Islet of Langerhans (tissue), 1 donor: ENCODE measurements at regions not wholly inside any gene's neighbourhood (a gene's known extent, or its start where the extent isn't known, plus 50 kb on each side); places are given as distances from the start of the nearest gene placed in this dataset.
"Not testable (repeated sequence)": the region's sequence is repeated elsewhere in the genome, so short reads cannot be mapped to it uniquely, and the experiment has no call there.

Experiments used
- FAIRE-seq: peaks from one replicate; lab custom pipeline; 2011; peaks lifted over from hg19 to GRCh38; lab: Jason Lieb, UNC

DNA sequence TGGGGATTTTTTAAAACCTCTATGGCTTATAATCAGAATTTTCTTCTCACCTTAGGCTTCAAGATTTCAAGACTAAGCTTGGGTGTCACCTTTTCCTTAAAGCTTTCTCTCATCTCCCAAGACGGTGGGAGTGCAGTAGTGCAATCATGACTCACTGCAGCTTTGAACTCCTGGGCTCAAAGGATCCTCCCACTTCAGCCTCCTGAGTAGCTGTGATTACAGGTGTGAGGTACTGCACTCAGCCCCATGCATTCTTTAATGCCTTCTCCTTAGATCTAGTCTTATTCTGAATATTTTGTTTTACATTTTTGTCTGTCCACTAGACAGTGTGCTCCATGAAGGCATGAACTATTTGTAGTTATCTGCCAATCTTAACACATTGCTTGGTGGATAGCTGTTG lies 55.7 kb upstream of the FAT3 start:
- no peak for FAIRE-seq

GRCh38 chr11:92167571-92167970 lies 57.0 kb upstream of the FAT3 start:
- FAIRE-seq = no peak

GRCh38 chr11:92166335-92166734 lies 58.3 kb upstream of the FAT3 start:
- no peak for FAIRE-seq

DNA sequence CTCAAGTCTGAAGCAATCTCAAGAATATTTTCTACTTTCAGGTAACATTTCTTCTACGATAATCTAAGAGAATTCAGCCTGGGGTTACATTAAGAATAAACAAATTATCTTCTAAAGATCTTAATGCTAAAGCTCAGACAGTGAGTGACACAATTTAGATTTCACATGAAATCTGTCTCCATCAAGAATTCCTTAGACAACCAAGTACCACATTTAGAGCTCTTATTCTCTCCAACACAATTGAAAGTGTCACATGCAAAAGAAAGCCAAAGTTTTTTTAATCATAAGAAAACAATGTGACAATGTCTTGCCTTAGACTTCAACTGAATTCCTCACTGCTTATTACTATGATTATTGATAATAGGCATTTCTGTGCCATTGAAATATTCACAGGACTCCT lies 60.7 kb upstream of the FAT3 start:
- no peak for FAIRE-seq

DNA sequence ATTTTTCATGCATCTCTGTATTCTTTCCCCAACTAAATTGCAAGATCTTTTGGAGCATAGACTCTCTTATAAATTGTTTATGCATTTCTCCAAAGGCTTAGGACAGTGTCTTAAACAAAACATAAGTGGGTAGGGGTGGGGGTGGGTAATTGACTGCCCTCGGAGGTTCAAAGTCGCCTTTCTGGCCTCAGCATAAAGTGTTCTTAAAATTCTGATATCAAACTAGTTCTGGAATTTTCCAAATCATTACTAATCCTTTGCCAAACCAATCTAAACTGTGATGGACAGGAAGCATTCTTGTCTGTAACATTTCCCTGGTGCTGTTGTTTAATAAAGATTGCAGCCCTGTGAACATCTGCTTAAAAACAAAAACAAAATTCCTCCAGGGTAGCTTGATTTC lies 61.8 kb upstream of the FAT3 start:
- no peak for FAIRE-seq

GRCh38 chr11:92159931-92160330 lies 64.7 kb upstream of the FAT3 start:
- no peak for FAIRE-seq

- FAIRE-seq = not testable (repeated sequence)
Observed at GRCh38 chr11:92157390-92157789, 67.2 kb upstream of the FAT3 start.

DNA sequence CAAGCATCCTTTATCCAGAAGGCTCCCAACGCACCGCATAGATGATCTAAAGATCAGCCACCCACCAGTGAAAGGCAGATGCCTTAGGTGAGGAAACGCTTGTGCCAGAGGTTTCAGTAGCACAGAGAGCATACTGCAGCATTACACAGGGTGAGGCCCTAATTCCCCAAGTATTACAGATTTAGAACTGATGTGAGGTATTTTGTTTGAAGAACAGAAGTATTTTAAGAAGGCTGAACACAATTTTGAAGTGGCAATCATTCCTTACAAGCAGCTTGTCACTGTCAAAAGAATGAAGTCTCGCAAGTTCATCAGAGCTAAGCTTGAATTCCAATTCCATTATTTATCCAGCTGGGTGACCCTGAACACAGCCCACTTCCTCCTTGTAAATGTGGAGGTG lies 70.0 kb upstream of the FAT3 start:
- FAIRE-seq = no peak

DNA sequence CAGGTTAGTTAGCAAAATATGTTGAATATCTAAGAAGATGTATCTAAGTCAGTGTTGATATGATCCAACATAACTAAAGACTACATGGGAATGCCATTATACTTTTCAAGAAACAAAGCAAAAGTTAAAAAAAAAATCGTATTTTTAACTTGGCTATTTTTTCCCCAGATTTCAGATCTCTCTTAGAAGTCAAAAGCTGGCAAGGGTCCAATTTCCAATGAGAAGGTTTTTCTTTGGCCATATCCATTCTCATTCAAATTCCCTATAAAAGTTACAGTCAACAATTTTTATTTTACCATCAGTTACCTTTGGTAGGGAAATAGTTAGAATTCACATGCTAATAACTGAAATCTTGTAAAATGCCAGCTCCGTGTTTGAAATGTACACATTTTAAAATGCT lies 70.5 kb upstream of the FAT3 start:
- no peak for FAIRE-seq

- FAIRE-seq = no peak
Observed at GRCh38 chr11:92153542-92153941, 71.1 kb upstream of the FAT3 start.

DNA sequence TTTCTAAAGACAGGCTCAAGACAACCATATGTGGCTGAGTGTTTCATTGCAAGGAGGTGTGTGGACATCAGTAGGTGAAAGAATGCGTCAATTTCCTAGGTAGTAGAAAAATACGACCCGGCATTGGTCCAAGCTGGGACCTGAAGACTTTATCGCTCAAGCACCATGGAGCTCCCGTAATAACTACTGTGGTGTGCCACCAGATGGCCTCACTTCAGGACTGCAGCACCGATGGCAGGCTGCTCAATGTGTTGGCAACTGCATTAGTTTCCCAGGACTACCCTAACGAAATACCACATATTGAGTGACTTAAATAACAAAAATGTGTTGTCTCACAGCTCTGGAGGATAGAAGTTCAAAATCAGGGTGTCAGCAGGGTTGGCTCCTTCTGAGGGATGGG lies 72.4 kb upstream of the FAT3 start:
- no peak for FAIRE-seq

DNA sequence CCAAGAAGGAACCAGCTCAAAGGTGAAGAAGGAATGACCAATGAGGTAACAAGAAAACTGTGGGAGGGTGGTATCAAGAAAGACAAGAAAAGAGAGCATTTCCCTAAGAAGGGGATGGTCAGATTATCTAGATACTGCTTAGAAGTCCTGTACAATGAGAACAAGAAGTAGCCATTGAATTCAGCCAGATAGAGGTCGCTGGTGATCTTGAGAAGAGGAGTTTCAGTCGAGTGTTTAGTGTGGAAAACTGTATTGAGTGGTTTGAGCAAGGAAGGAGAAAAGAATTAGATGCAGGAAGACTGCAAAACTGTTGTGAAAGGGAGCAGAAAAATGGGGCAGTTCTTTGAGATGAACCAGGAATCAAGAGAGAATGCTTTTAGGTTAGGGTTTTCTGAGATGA lies 74.6 kb upstream of the FAT3 start:
- no peak for FAIRE-seq

- FAIRE-seq = no peak
Observed at GRCh38 chr11:92141725-92142124, 82.9 kb upstream of the FAT3 start.

GRCh38 chr11:92141159-92141558 lies 83.5 kb upstream of the FAT3 start:
- FAIRE-seq = no peak

GRCh38 chr11:92140021-92140420 lies 84.6 kb upstream of the FAT3 start:
- FAIRE-seq = no peak

DNA sequence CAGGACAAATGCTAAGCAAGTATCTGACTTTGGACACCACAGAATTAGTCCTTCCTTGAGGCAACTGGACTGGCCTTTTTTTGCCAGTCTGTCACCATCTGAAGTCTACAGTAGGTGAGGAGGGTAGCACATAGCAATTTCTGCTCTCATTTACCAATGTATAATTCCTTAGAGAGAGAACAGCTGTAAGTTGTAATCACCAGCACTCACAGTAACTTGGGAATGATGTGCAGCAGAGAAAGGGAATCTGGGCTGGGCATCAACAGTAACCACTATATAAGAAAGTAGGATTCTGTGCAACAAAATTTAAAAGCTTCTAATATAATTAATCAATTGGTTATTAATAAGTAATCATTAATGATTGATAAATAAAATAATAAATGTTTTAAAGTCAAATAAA lies 86.3 kb upstream of the FAT3 start:
- FAIRE-seq = no peak

DNA sequence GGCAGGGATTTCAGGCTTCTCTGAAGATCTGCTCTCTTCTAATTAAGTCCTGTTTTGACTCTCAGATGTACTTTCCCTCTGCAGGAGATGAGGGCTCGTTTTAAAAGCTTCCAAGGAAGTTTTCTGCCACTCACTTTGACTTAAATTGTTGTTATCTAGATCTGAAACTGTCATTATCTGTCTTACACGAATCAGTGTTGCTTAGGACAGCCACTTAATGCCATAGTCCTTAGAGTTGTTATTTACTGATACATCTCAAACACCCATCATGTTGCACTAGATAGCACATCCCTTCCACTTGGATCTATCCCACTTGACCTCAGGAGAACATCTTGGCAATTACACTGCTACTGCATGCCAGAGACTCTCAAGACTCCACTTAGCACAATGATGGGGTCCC lies 86.9 kb upstream of the FAT3 start:
- FAIRE-seq = no peak

DNA sequence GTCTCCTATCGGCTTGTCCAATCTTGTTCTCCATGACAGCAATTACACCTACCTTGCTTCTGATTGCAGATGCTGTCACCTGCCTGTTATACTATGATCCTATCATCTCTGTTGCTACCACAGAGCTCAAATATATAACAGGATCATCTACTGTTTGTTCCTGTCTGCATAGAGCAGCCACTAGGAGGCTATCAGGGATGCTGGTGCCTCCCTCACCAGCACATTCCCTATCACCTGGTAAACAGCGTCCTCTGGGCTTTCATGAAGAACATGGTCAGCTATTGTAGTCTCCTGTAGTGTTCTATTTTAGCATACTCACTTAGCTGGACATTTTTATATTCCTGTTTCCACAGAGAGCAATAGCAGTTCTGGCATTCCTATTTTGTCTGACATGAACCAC lies 87.8 kb upstream of the FAT3 start:
- FAIRE-seq = no peak

DNA sequence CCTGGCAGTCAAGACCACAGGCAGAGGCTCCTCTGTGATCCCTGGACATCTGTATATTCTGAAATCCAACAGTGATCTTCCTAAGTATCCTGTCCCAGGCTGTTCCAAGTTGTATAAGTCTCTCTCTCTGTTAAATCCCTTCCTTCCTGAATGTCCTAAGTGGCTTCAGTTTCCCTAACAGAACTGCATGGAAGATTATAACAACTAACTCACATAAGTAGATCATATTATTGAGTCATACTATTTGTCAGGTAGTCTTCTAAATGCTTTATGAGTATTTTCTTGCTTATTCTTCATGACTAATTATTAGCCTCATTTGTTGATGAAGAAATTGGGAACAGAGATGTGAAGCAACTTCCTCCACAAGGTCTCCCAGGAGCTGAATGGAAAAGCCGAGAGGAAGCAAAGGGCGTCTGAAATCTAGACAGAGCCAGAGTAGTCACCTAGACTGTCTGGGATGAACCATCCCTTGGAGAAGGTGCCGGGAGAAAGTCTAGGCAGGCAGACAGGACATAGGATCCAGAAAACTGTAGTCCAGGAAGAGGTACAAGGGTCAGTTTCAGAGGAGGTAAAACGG lies 93.2 kb upstream of the FAT3 start:
- FAIRE-seq = no peak

GRCh38 chr11:92130421-92130831 lies 94.2 kb upstream of the FAT3 start:
- FAIRE-seq = no peak

GRCh38 chr11:92129811-92130210 lies 94.8 kb upstream of the FAT3 start:
- no peak for FAIRE-seq

GRCh38 chr11:92128026-92128425 lies 96.6 kb upstream of the FAT3 start:
- no peak for FAIRE-seq

DNA sequence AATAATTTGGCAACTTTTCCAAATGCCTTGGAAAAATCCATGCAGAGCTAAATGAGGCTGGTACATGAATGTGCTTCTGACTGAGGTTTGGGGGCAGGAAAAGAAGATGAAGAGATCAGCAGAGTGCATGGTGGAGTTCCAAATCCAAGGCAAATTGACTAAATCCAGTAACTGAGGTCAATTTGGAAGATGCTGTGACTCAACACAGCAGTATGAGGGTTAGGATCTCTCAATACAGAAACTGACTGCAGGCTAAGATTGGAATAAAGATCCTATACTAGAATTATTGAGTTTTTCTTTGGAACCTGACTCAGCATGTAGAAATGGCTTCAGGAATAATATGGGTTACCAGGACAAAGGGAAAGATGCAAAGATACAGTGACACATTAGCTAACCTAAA lies 99.3 kb upstream of the FAT3 start:
- no peak for FAIRE-seq

DNA sequence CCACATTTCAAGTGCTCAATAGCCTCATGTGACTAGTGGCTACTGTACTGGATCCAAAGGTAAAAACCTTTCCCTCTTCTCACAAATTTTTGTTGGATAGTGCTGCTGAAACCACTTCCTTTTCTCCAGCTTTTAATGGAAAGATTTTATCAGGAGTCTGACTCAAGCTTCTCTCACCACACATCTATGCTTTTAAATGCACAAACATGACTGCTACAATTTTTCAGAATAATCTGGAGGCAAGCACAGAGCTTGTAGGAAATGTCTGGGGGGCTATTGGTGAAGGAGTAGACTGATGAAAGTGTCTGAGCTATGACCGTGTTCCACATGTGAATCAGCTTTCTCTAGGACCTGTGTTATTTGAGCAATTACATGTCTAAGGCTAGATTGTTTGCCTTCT lies 101.1 kb upstream of the FAT3 start:
- FAIRE-seq = no peak

DNA sequence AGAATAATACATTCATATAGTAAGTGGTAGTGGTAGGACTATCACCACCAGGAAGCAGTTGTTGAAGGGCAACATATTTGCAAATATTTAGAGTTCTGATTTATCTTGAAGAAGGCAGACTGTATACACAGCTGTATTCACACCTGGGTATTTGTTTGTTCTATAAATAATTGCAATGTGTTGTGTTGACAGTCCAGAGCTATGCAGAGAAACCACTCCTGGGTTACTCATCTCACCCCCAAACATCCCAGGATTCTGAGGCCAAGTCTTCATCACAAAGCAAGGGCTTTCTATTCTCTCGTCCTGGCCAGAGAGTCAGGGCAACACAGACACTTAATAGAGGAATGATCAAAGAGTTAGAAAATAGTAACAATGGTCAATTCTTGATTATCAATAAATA lies 102.1 kb upstream of the FAT3 start:
- no peak for FAIRE-seq
